ENCODE measurements at regions not wholly inside any gene's neighbourhood (a gene's known extent, or its start where the extent isn't known, plus 50 kb on each side); places are given as distances from the start of the nearest gene placed in this dataset.

GRCh38 chr3:18135060-18135814, 289.9 kb downstream of the SATB1 start:
- no peak for DNase-seq (ENCODE audit: insufficient read length)
- no peak for FAIRE-seq
- TF ChIP-seq POLR2A (IDR thresholded peaks at IDR 0.05; ENCODE audit: low read depth, low read length) (no peak), POLR2AphosphoS5 (IDR thresholded peaks at IDR 0.05; ENCODE audit: low read depth, low read length) (no peak), TAF1 (IDR thresholded peaks at IDR 0.05; ENCODE audit: borderline replicate concordance, low read depth, low read length) (no peak)

GRCh38 chr3:18134386-18135059, 290.6 kb downstream of the SATB1 start:
- no peak for FAIRE-seq
- DNase-seq (ENCODE audit: insufficient read length): no peak
- TF ChIP-seq TAF1 (IDR thresholded peaks at IDR 0.05; ENCODE audit: borderline replicate concordance, low read depth, low read length) (no peak), POLR2A (IDR thresholded peaks at IDR 0.05; ENCODE audit: low read depth, low read length) (no peak), POLR2AphosphoS5 (IDR thresholded peaks at IDR 0.05; ENCODE audit: low read depth, low read length) (no peak)

- TF ChIP-seq POLR2AphosphoS5 (IDR thresholded peaks at IDR 0.05; ENCODE audit: low read depth, low read length) (no peak), POLR2A (IDR thresholded peaks at IDR 0.05; ENCODE audit: low read depth, low read length) (no peak), TAF1 (IDR thresholded peaks at IDR 0.05; ENCODE audit: borderline replicate concordance, low read depth, low read length) (no peak)
- FAIRE-seq (no peak), DNase-seq (ENCODE audit: insufficient read length) (no peak)
These were observed 292.1 kb downstream of the SATB1 start for GRCh38 chr3:18132991-18133390.

- DNase-seq (ENCODE audit: insufficient read length): no peak
- no peak for FAIRE-seq
- no peak for TF ChIP-seq POLR2AphosphoS5 (IDR thresholded peaks at IDR 0.05; ENCODE audit: low read depth, low read length)
- TF ChIP-seq TAF1 (IDR thresholded peaks at IDR 0.05; ENCODE audit: borderline replicate concordance, low read depth, low read length): no peak
- no peak for TF ChIP-seq POLR2A (IDR thresholded peaks at IDR 0.05; ENCODE audit: low read depth, low read length)
These were observed 297.1 kb downstream of the SATB1 start for GRCh38 chr3:18127859-18128681.

GRCh38 chr3:18127174-18127858, 297.8 kb downstream of the SATB1 start:
- DNase-seq (ENCODE audit: insufficient read length) (no peak), FAIRE-seq (peak; percentile 63)
- TF ChIP-seq POLR2AphosphoS5 (IDR thresholded peaks at IDR 0.05; ENCODE audit: low read depth, low read length) (no peak), TAF1 (IDR thresholded peaks at IDR 0.05; ENCODE audit: borderline replicate concordance, low read depth, low read length) (no peak), POLR2A (IDR thresholded peaks at IDR 0.05; ENCODE audit: low read depth, low read length) (no peak)

- TF ChIP-seq TAF1 (IDR thresholded peaks at IDR 0.05; ENCODE audit: borderline replicate concordance, low read depth, low read length) (no peak), POLR2AphosphoS5 (IDR thresholded peaks at IDR 0.05; ENCODE audit: low read depth, low read length) (no peak), POLR2A (IDR thresholded peaks at IDR 0.05; ENCODE audit: low read depth, low read length) (no peak)
- no peak for FAIRE-seq
- no peak for DNase-seq (ENCODE audit: insufficient read length)
These were observed 298.4 kb downstream of the SATB1 start for GRCh38 chr3:18126772-18127171.

GRCh38 chr3:18124501-18124900, 300.6 kb downstream of the SATB1 start:
- TF ChIP-seq TAF1 (IDR thresholded peaks at IDR 0.05; ENCODE audit: borderline replicate concordance, low read depth, low read length): no peak
- TF ChIP-seq POLR2A (IDR thresholded peaks at IDR 0.05; ENCODE audit: low read depth, low read length): no peak
- TF ChIP-seq POLR2AphosphoS5 (IDR thresholded peaks at IDR 0.05; ENCODE audit: low read depth, low read length): no peak
- no peak for FAIRE-seq
- DNase-seq (ENCODE audit: insufficient read length): no peak

GRCh38 chr3:18122264-18122663, 302.9 kb downstream of the SATB1 start:
- TF ChIP-seq TAF1 (IDR thresholded peaks at IDR 0.05; ENCODE audit: borderline replicate concordance, low read depth, low read length): no peak
- no peak for TF ChIP-seq POLR2AphosphoS5 (IDR thresholded peaks at IDR 0.05; ENCODE audit: low read depth, low read length)
- no peak for TF ChIP-seq POLR2A (IDR thresholded peaks at IDR 0.05; ENCODE audit: low read depth, low read length)
- DNase-seq (ENCODE audit: insufficient read length): no peak
- FAIRE-seq: no peak

GRCh38 chr3:18121020-18121419, 304.1 kb downstream of the SATB1 start:
- no peak for DNase-seq (ENCODE audit: insufficient read length)
- TF ChIP-seq TAF1 (IDR thresholded peaks at IDR 0.05; ENCODE audit: borderline replicate concordance, low read depth, low read length): no peak
- no peak for TF ChIP-seq POLR2A (IDR thresholded peaks at IDR 0.05; ENCODE audit: low read depth, low read length)
- no peak for TF ChIP-seq POLR2AphosphoS5 (IDR thresholded peaks at IDR 0.05; ENCODE audit: low read depth, low read length)
- no peak for FAIRE-seq

GRCh38 chr3:18119866-18120265, 305.3 kb downstream of the SATB1 start:
- TF ChIP-seq POLR2AphosphoS5 (IDR thresholded peaks at IDR 0.05; ENCODE audit: low read depth, low read length) (no peak), TAF1 (IDR thresholded peaks at IDR 0.05; ENCODE audit: borderline replicate concordance, low read depth, low read length) (no peak), POLR2A (IDR thresholded peaks at IDR 0.05; ENCODE audit: low read depth, low read length) (no peak)
- no peak for DNase-seq (ENCODE audit: insufficient read length)
- no peak for FAIRE-seq

- TF ChIP-seq POLR2A (IDR thresholded peaks at IDR 0.05; ENCODE audit: low read depth, low read length) (no peak), TAF1 (IDR thresholded peaks at IDR 0.05; ENCODE audit: borderline replicate concordance, low read depth, low read length) (no peak), POLR2AphosphoS5 (IDR thresholded peaks at IDR 0.05; ENCODE audit: low read depth, low read length) (no peak)
- DNase-seq (ENCODE audit: insufficient read length) (no peak), FAIRE-seq (no peak)
These were observed 310.2 kb downstream of the SATB1 start for GRCh38 chr3:18114894-18115293.

Measured in GM12892 (cell line).